ENCODE measurements at regions not wholly inside any gene's neighbourhood (a gene's known extent, or its start where the extent isn't known, plus 50 kb on each side); places are given as distances from the start of the nearest gene placed in this dataset.

DNA sequence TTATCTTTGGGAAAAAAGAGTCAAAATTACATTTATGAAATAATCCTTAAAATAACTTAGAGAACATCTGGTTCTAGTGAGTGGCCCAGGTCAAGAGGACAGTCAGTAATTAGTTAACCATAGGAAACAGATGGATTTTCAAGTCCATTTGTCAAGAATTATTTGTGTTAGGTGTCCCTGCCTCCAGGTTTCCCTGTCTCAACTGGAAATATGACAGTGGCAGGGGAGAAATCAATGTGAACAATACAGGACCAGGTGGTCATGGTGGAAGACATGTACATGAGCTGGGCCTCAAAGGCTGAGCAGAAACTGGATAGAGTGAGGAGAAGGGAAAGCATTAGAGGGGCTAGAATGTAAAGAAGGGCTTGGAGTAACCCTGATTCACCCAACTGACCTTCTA lies 372.6 kb downstream of the VPS13C start:
- BruUV-seq (replicated peaks): no TSS peak
- no peak for TF ChIP-seq POLR2AphosphoS5 (IDR thresholded peaks at IDR 0.05; ENCODE audit: insufficient read depth, low read depth, low read length)
- no peak for TF ChIP-seq EZH2 (IDR thresholded peaks at IDR 0.05; ENCODE audit: borderline replicate concordance, low read depth, low read length, severe bottlenecking)
- TF ChIP-seq, protein P1, sequence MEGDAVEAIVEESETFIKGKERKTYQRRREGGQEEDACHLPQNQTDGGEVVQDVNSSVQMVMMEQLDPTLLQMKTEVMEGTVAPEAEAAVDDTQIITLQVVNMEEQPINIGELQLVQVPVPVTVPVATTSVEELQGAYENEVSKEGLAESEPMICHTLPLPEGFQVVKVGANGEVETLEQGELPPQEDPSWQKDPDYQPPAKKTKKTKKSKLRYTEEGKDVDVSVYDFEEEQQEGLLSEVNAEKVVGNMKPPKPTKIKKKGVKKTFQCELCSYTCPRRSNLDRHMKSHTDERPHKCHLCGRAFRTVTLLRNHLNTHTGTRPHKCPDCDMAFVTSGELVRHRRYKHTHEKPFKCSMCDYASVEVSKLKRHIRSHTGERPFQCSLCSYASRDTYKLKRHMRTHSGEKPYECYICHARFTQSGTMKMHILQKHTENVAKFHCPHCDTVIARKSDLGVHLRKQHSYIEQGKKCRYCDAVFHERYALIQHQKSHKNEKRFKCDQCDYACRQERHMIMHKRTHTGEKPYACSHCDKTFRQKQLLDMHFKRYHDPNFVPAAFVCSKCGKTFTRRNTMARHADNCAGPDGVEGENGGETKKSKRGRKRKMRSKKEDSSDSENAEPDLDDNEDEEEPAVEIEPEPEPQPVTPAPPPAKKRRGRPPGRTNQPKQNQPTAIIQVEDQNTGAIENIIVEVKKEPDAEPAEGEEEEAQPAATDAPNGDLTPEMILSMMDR (IDR thresholded peaks at IDR 0.05; ENCODE audit: extremely low read depth in 1 of 2, insufficient read depth in 1 of 2, low read depth in 1 of 2, low read length in 2 of 2): no peak
- no peak for TF ChIP-seq JUN (IDR thresholded peaks at IDR 0.05; ENCODE audit: borderline replicate concordance, insufficient read depth, insufficient read length, low read depth)
- TF ChIP-seq FOS (IDR thresholded peaks at IDR 0.05; ENCODE audit: borderline replicate concordance, insufficient read depth, low read length): no peak
- TF ChIP-seq MAX (IDR thresholded peaks at IDR 0.05; ENCODE audit: insufficient read depth, insufficient read length): no peak
- intact Hi-C loops (cut with micrococcal nuclease) (no loop called here), dilution Hi-C loops (cut with MboI; ENCODE audit: extremely low pct_ligation_motif_present, low sequenced_read_pairs) (no loop called here)
- FAIRE-seq (no peak), DNase-seq (ENCODE audit: low read depth, low spot score) (no peak)
- H2AFZ ChIP-seq (ENCODE audit: low read depth, low read length): no peak overlapping the region
- H3K27me3 ChIP-seq (ENCODE audit: control insufficient read depth in 2 of 2, insufficient read depth in 2 of 2, low read length in 2 of 2): no peaks in the 10 kb centered on the region
- no peak overlapping the region for H3K4me3 ChIP-seq (replicated peaks in 1 of 3; ENCODE audit: insufficient read depth in 1 of 3, low read depth in 1 of 3, low read length in 3 of 3)
- no peak overlapping the region for H3K4me2 ChIP-seq (ENCODE audit: insufficient read depth, low read length)
- no peaks in the 10 kb centered on the region for H4K20me1 ChIP-seq (replicated peaks; ENCODE audit: control insufficient read depth, extremely low read depth, insufficient read depth, low read length)
- H3K9ac ChIP-seq (replicated peaks; ENCODE audit: extremely low read depth, insufficient read depth, low read length): no peak overlapping the region
- no peaks in the 10 kb centered on the region for H3K4me1 ChIP-seq (ENCODE audit: control insufficient read depth, extremely low read depth, insufficient read depth, low read length)
- ChIA-PET CTCF (no interaction called here), POLR2A (no interaction called here)
- H3K79me2 ChIP-seq (ENCODE audit: control insufficient read depth, insufficient read depth, low read length): no peaks in the 10 kb centered on the region
- no peak overlapping the region for H3K27ac ChIP-seq (ENCODE audit: insufficient read depth, low read depth, low read length)
- no peaks in the 10 kb centered on the region for H3K36me3 ChIP-seq (ENCODE audit: control insufficient read depth in 2 of 2, extremely low read depth in 1 of 2, insufficient read depth in 2 of 2, low read length in 2 of 2)
- no peaks in the 10 kb centered on the region for H3K9me1 ChIP-seq (replicated peaks; ENCODE audit: control insufficient read depth, extremely low read depth, insufficient read depth, low read length)
- H3K9me3 ChIP-seq (replicated peaks; ENCODE audit: control insufficient read depth, insufficient read depth, low read length): no peaks in the 10 kb centered on the region

- DNase-seq (ENCODE audit: low read depth, low spot score): no peak
- CTCF ChIA-PET: no interaction called here
- POLR2A ChIA-PET: no interaction called here
- dilution Hi-C loops (cut with MboI; ENCODE audit: extremely low pct_ligation_motif_present, low sequenced_read_pairs) (no loop called here), intact Hi-C loops (cut with micrococcal nuclease) (no loop called here)
- Histone ChIP-seq H2AFZ (ENCODE audit: low read depth, low read length) (no peak overlapping the region), H3K27ac (ENCODE audit: insufficient read depth, low read depth, low read length) (no peak overlapping the region), H3K4me1 (ENCODE audit: control insufficient read depth, extremely low read depth, insufficient read depth, low read length) (no peaks in the 10 kb centered on the region), H3K4me2 (ENCODE audit: insufficient read depth, low read length) (no peak overlapping the region), H3K4me3 (replicated peaks in 1 of 3; ENCODE audit: insufficient read depth in 1 of 3, low read depth in 1 of 3, low read length in 3 of 3) (no peak overlapping the region), H3K9ac (replicated peaks; ENCODE audit: extremely low read depth, insufficient read depth, low read length) (no peak overlapping the region), H3K9me1 (replicated peaks; ENCODE audit: control insufficient read depth, extremely low read depth, insufficient read depth, low read length) (no peaks in the 10 kb centered on the region), H3K79me2 (ENCODE audit: control insufficient read depth, insufficient read depth, low read length) (no peaks in the 10 kb centered on the region), H3K27me3 (ENCODE audit: control insufficient read depth in 2 of 2, insufficient read depth in 2 of 2, low read length in 2 of 2) (no peaks in the 10 kb centered on the region), H3K36me3 (ENCODE audit: control insufficient read depth in 2 of 2, extremely low read depth in 1 of 2, insufficient read depth in 2 of 2, low read length in 2 of 2) (no peaks in the 10 kb centered on the region), H4K20me1 (replicated peaks; ENCODE audit: control insufficient read depth, extremely low read depth, insufficient read depth, low read length) (no peaks in the 10 kb centered on the region), H3K9me3 (replicated peaks; ENCODE audit: control insufficient read depth, insufficient read depth, low read length) (no peaks in the 10 kb centered on the region)
- FAIRE-seq: no peak
- no TSS peak for BruUV-seq (replicated peaks)
- no peak for TF ChIP-seq EZH2 (IDR thresholded peaks at IDR 0.05; ENCODE audit: borderline replicate concordance, low read depth, low read length, severe bottlenecking)
- TF ChIP-seq MYC (IDR thresholded peaks at IDR 0.05; ENCODE audit: low read depth, low read length): no peak
- TF ChIP-seq MAX (IDR thresholded peaks at IDR 0.05; ENCODE audit: insufficient read depth, insufficient read length): no peak
- no peak for TF ChIP-seq POLR2A (IDR thresholded peaks at IDR 0.05; ENCODE audit: low read depth, low read length)
- TF ChIP-seq POLR2AphosphoS5 (IDR thresholded peaks at IDR 0.05; ENCODE audit: insufficient read depth, low read depth, low read length): no peak
- TF ChIP-seq, protein P1 (IDR thresholded peaks at IDR 0.05; ENCODE audit: extremely low read depth in 1 of 2, insufficient read depth in 1 of 2, low read depth in 1 of 2, low read length in 2 of 2): no peak
- TF ChIP-seq JUN (IDR thresholded peaks at IDR 0.05; ENCODE audit: borderline replicate concordance, insufficient read depth, insufficient read length, low read depth): no peak
- TF ChIP-seq FOS (IDR thresholded peaks at IDR 0.05; ENCODE audit: borderline replicate concordance, insufficient read depth, low read length): no peak
- no peak for TF ChIP-seq GATA2 (IDR thresholded peaks at IDR 0.05; ENCODE audit: insufficient read depth, insufficient read length, low read depth, low read length)
Measured at GRCh38 chr15:61687124-61687523, 373.1 kb downstream of the VPS13C start.
